Stimulated activated CD4-positive, alpha-beta T cell treated with anti-CD3 and anti-CD28 coated beads, Interleukin-2, amount 100 ng/mL, for 24 hours (primary cell): ENCODE measurements at regions not wholly inside any gene's neighbourhood (a gene's known extent, or its start where the extent isn't known, plus 50 kb on each side); places are given as distances from the start of the nearest gene placed in this dataset.

Experiments used
- DNase-seq, 2 donors: peaks; one replicate each; pipeline ENCODE4 v3.0.0-alpha.2; 2020

GRCh38 chr13:22103046-22104027 is 432.5 kb downstream of the FGF9 start:
- no peak for DNase-seq

- no peak for DNase-seq
Measured at GRCh38 chr13:22106058-22106457, 435.2 kb downstream of the FGF9 start.

- DNase-seq: no peak
Measured at GRCh38 chr13:22107549-22107948, 436.7 kb downstream of the FGF9 start.

GRCh38 chr13:22108283-22108942 is 437.5 kb downstream of the FGF9 start:
- DNase-seq: no peak

- DNase-seq: no peak
Measured at GRCh38 chr13:22108979-22109378, 438.1 kb downstream of the FGF9 start.

- DNase-seq: no peak
Measured at GRCh38 chr13:22110368-22110767, 439.5 kb downstream of the FGF9 start.

- no peak for DNase-seq
Measured at GRCh38 chr13:22111152-22111783, 440.4 kb downstream of the FGF9 start.

GRCh38 chr13:22111961-22112360 is 441.1 kb downstream of the FGF9 start:
- DNase-seq: no peak

GRCh38 chr13:22112956-22113745 is 442.3 kb downstream of the FGF9 start:
- DNase-seq: no peak

GRCh38 chr13:22114630-22115311 is 443.9 kb downstream of the FGF9 start:
- no peak for DNase-seq

GRCh38 chr13:22118158-22118557 is 447.3 kb downstream of the FGF9 start:
- no peak for DNase-seq

- DNase-seq: no peak
Measured at GRCh38 chr13:22120646-22121045, 449.8 kb downstream of the FGF9 start.

GRCh38 chr13:22121146-22121739 is 450.4 kb downstream of the FGF9 start:
- DNase-seq: no peak

GRCh38 chr13:22126433-22127021 is 455.7 kb downstream of the FGF9 start:
- DNase-seq: no peak

- DNase-seq: no peak
Measured at GRCh38 chr13:22127277-22128164, 456.6 kb downstream of the FGF9 start.

GRCh38 chr13:22128441-22129408 is 457.9 kb downstream of the FGF9 start:
- DNase-seq: no peak

- DNase-seq: no peak
Measured at GRCh38 chr13:22130254-22130653, 459.4 kb downstream of the FGF9 start.

- no peak for DNase-seq
Measured at GRCh38 chr13:22134261-22134660, 463.4 kb downstream of the FGF9 start.

- DNase-seq: no peak
Measured at GRCh38 chr13:22135446-22135845, 464.6 kb downstream of the FGF9 start.
